NCI-H2107 (cell line): ENCODE measurements at regions not wholly inside any gene's neighbourhood (a gene's known extent, or its start where the extent isn't known, plus 50 kb on each side); places are given as distances from the start of the nearest gene placed in this dataset.
"Not testable (repeated sequence)": the region's sequence is repeated elsewhere in the genome, so short reads cannot be mapped to it uniquely, and the experiment has no call there.

Experiments
- DNase-seq: peaks from one replicate; lab custom pipeline; 2025; lab: John Stamatoyannopoulos, UW

GRCh38 chr4:12579172-12579571 is 905.0 kb downstream of the RAB28 start:
- DNase-seq, result no peak

GRCh38 chr4:12576409-12576808 is 907.7 kb downstream of the RAB28 start:
- no peak for DNase-seq

GRCh38 chr4:12573716-12574115 is 910.4 kb downstream of the RAB28 start:
- DNase-seq, result no peak

- no peak for DNase-seq
Observed at GRCh38 chr4:12562476-12563140, 921.5 kb downstream of the RAB28 start.

- DNase-seq, result no peak
Observed at GRCh38 chr4:12562021-12562420, 922.1 kb downstream of the RAB28 start.

GRCh38 chr4:12555011-12555410 is 929.1 kb downstream of the RAB28 start:
- DNase-seq, result no peak

GRCh38 chr4:12548678-12549077 is 935.5 kb downstream of the RAB28 start:
- DNase-seq, result no peak

GRCh38 chr4:12545812-12546211 is 938.3 kb downstream of the RAB28 start:
- no peak for DNase-seq

- no peak for DNase-seq
Observed at GRCh38 chr4:12538162-12538561, 946.0 kb downstream of the RAB28 start.

- DNase-seq, result no peak
Observed at GRCh38 chr4:12534684-12535083, 949.5 kb downstream of the RAB28 start.

- DNase-seq, result no peak
Observed at GRCh38 chr4:12519426-12519825, 964.7 kb downstream of the RAB28 start.

- DNase-seq, result no peak
Observed at GRCh38 chr4:12507868-12508481, 976.2 kb downstream of the RAB28 start.

GRCh38 chr4:12500409-12500808 is 983.7 kb downstream of the RAB28 start:
- DNase-seq, result no peak

GRCh38 chr4:12499693-12500092 is 984.4 kb downstream of the RAB28 start:
- no peak for DNase-seq

GRCh38 chr4:12495211-12495610 is 988.9 kb downstream of the RAB28 start:
- DNase-seq, result no peak

GRCh38 chr4:12492730-12493393 is 991.3 kb downstream of the RAB28 start:
- no peak for DNase-seq

- DNase-seq, result no peak
Observed at GRCh38 chr4:12488672-12489071, 995.5 kb downstream of the RAB28 start.

GRCh38 chr4:12487000-12487399 is 997.1 kb downstream of the RAB28 start:
- no peak for DNase-seq

- DNase-seq, result no peak
Observed at GRCh38 chr4:12472087-12472486, 1012.1 kb downstream of the RAB28 start.

GRCh38 chr4:12471193-12471592 is 1012.9 kb downstream of the RAB28 start:
- DNase-seq, result no peak

- not testable (repeated sequence) for DNase-seq
Observed at GRCh38 chr4:12461576-12461975, 1022.6 kb downstream of the RAB28 start.

- DNase-seq, result no peak
Observed at GRCh38 chr4:12459126-12459525, 1025.0 kb downstream of the RAB28 start.

- DNase-seq, result no peak
Observed at GRCh38 chr4:12458621-12459020, 1025.5 kb downstream of the RAB28 start.
